ENCODE measurements at regions not wholly inside any gene's neighbourhood (a gene's known extent, or its start where the extent isn't known, plus 50 kb on each side); places are given as distances from the start of the nearest gene placed in this dataset.

- TF ChIP-seq ZNF274 (IDR thresholded peaks at IDR 0.05; ENCODE audit: low read depth, low read length) = no peak
- TF ChIP-seq YY1 (IDR thresholded peaks at IDR 0.05; ENCODE audit: insufficient read depth, insufficient read length) = no peak
Measured at GRCh38 chr3:152768478-152768877, 66.5 kb upstream of the P2RY1 start.
